HG02678 (cell line): ENCODE measurements at regions not wholly inside any gene's neighbourhood (a gene's known extent, or its start where the extent isn't known, plus 50 kb on each side); places are given as distances from the start of the nearest gene placed in this dataset.

Experiments
- ATAC-seq: cut with Tn5 transposase; IDR thresholded peaks from one replicate; pipeline ENCODE4 v1.9.1; 2021; ENCODE audit warnings: mild to moderate bottlenecking, moderate library complexity; ENCODE audit not compliant: unreplicated experiment

DNA sequence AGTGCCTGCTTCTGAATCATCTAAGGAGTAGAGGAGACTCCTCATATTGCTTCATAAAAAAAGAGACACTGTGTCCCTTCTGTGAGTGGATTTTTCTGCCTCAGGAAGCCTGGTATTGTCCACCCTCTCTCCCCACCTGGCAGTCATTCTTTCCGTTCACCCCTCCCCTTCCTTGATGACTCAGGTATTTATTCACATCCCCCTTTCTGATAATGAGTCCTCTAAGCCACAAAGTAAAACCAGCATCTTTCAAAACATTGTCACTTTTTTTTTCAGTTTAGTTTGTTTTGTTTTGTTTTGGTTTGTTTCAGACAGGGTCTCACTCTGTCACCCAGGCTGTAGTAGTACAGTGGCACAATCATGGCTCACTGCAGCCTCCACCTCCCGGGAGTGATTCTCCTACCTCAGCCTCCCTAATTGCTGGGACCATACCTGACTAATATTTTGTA lies 65.2 kb upstream of the UBE2E1 start:
- ATAC-seq: peak; percentile 80

DNA sequence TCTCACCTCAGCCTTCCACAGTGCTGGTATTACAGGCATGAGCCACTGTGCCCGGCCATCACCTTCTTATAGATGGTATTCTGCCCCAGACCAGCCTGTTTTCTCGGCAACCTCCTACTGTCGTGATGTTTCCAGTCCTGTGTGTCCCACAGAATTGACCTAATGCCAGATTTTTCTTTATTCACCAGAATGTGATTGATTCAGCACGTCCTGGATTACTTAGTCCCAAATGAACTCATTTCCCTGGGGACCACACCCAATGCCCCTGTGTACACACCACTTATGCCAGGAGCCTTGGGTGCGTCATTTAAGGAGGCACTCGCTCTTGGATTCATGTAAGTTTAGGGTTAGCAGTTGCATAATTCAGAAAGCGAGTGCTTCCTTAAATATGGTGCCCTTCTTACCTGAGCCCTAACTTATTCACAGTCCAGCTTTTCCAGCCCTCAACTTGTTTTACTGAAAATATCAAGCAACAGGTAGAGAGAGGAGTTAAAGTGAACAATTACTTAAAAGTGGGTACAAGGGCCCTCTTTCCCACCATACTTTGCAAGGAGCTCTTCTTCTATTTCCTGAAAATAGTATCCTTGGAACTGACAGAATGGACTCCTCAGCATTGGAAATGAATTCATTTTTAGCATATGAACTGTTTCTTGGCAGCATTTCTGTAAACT lies 64.6 kb upstream of the UBE2E1 start:
- ATAC-seq: no peak

DNA sequence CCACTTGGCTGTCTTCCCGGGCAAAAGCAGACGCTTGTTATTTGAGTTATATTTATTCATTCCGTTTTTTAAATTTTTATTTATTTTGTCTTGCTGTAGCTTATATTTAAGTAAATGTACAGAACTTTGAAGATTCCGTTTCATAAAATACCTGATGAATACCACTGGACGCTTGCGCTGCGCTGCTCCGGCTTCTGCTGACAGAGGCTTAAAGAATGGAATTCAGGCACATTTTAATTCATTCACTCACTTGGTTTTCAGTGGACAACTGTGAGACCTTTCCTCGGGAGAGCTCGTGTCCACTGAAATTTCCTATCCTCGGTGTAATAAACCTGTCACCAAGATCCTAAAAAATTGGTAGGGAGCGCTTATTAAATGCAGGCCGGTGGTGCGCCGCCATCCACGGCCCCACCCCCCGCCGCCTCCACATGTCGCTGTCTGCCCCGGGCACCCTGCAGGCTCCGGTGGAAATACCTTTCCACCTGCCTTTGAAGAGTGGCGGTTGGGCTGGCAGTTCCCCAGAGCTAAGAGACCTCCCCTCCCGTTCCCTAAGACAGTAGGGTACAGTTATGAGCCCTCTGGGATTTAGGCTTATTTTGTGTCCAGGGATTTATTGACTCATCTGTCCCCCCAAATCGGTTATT lies 62.5 kb upstream of the UBE2E1 start:
- ATAC-seq: no peak

DNA sequence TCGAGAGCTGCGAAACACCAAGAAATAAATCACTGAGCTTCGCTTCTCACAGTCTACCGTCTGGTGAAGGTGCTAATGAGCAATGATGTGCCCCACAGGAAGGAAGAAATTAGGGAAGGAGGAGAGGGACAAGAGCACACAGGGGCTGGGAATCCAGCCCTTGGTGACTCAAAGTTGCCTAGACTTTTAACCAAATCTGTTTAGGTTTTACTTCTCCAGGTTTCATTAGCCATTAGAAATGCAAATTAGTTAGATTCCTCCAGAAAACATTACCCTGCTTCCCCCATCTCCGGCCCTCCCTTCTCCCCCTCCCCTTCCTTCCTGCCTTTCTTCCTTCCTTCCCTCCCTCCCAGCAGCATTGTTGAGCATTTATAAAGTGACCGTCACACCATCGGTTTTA lies 59.3 kb upstream of the UBE2E1 start:
- no peak for ATAC-seq

DNA sequence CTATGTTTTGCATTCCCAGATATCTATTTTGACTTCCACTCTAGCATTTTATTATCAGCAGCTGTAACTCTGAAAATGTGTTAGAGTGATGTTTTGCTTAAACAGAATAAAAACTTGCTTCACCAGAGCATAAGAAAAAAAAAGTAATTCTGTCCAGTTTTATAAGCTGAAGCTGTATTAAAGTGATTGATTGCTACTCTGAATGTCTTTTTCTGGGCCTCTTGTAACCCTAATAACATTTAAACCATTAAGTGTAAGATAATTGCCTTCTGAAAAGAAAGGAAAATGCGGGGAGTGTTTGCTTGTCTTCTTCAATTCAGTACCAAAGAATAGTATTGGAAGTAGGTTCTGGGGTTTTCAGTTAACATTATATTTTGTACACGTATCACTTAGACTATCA lies 57.9 kb upstream of the UBE2E1 start:
- ATAC-seq: no peak

DNA sequence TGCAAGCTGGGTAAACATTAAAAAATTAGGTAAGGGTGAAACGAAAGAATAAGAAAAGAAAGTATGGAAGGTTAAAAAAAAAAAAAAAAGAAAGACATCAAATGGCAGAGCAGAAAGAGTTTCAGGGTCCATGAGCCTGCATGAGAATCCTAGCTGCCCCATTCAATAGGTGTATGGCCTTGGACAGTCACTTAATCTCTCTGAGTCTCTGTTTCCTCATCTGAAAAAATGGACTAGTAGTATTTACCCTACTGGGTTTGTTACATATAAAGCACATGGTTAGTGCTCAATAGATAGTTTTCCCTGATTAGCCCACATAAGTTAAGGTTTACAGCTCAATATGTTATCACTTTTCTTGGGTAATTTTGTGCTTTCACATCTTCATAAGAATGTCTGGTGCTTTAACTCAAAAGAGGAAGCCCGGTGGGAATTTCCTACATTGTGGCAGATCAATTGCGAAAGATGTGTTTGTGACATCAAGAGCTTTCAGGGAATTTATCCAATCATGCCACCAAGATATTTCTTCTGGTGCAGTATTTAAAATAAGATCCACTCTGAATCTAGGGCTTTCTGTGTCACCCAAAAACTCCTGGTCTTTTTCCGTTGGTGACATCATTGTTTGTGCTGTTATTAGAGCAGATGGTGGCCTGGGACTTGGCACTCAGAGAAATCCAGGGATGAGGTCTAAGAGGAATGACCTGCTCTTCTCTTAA lies 57.2 kb upstream of the UBE2E1 start:
- ATAC-seq: no peak

DNA sequence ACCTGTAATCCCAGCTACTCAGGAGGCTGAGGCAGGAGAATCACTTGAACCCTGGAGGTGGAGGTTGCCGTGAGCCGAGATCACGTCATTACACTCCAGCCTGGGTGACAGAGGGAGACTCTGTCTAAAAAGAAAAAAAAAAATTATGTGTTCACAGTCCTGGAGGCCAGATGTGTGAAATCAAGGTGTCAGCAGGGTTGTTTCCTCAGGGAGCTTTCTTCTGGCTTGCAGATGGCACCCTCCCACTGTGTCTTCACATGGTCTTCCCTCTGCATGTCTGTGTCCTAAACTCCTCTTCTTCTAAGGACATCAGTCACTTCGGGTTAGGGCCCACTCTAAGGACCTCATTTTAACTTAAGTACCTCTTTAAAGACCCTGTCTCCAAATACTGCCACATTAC lies 56.1 kb upstream of the UBE2E1 start:
- ATAC-seq: no peak

DNA sequence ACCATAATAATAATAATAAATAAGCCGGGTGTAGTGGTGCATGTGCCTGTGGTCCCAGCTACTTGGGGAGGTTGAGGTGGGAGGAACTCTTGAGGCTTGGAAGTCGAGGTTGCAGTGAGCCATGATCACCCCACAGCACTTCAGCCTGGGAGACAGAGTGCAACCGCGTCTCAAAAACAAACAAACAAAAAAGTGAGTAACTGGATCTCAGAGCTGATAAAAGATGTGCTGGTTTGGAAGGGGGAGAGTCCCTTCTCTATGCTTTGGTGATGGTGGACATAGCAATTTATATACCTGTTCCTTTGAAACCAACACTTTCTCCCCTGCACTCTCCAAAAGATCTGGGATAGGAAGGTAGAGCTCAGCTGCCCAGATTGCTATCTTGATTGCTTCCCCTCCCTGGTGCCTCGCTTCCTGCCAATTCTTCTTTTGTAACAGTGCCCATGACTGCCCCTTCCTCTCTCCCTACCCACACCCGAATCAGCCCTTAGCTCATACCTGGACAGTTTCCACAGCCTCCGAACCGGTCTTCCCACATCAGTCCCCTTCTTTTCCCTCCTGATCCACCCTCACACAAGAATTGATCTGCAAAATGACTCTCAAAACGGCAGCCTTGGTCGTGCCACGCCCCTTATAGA lies 55.1 kb upstream of the UBE2E1 start:
- ATAC-seq: no peak

DNA sequence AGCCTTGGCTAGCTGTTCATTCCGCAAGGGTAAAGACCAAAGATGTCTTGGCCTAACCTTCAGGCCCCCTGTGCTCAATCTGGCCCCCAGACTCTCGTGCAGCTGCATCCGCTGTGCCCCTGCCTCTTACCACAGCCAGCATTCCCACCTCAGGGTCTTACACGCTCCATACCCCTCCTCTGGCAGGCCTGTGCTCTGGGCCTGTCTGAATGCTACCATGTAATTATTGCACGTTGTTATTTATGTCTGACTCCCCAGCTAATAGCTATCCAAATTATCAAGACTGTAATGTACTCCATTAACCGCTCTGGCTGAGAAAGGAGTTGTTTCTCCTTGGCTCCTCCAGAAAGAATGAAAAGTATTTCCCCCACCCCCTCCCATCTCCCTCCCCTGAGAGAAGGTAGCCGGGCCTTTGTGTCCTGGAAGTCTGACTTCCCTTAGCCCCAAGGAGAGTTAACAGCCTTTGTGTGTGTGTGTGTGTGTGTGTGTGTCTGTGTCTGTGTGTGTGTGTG lies 54.5 kb upstream of the UBE2E1 start:
- no peak for ATAC-seq

DNA sequence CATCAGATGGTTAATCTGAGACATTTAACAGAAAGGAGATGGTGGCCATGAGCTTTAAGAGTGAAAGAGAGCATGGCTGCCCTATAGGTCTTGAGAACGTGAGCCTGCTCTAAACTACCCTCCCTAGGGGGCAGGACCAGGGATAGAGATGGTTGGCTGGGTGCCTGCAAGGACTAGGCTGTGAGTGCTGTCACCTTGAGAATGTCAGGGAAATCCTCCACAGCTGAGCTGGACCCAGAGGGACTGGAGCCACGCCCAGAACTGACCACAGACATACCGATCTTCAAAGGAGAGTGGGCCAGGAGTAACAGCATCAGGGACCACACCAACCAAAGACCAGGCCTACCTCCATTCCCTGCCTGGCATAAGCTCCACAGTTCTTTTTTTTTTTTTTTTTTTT lies 53.6 kb upstream of the UBE2E1 start:
- ATAC-seq: no peak

DNA sequence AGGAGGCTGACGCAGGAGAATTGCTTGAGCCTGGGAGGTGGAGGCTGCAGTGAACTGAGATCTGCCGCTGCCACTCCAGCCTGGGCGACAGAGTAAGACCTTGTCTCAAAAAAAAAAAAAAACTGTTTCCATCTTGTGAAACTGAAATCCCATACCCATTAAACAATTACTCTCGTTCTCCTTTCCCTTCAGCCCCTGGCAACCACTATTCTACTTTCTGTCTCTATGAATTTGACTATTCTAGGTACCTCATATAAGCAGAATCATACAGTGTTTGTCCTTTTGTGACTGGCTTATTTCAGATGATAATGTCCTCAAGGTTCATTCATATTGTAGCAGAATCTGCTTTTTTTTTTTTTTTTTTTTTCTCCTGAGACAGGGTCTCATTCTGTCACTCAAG lies 51.5 kb upstream of the UBE2E1 start:
- no peak for ATAC-seq
